ENCODE measurements at regions not wholly inside any gene's neighbourhood (a gene's known extent, or its start where the extent isn't known, plus 50 kb on each side); places are given as distances from the start of the nearest gene placed in this dataset.

- no peak for TF ChIP-seq POLR2A (IDR thresholded peaks at IDR 0.05; ENCODE audit: low read depth, low read length)
- TF ChIP-seq POLR2AphosphoS5 (IDR thresholded peaks at IDR 0.05; ENCODE audit: low read depth, low read length), result no peak
Measured at GRCh38 chr1:195886000-195886399, 722.2 kb downstream of the KCNT2 start.
